ENCODE measurements at regions not wholly inside any gene's neighbourhood (a gene's known extent, or its start where the extent isn't known, plus 50 kb on each side); places are given as distances from the start of the nearest gene placed in this dataset.

DNA sequence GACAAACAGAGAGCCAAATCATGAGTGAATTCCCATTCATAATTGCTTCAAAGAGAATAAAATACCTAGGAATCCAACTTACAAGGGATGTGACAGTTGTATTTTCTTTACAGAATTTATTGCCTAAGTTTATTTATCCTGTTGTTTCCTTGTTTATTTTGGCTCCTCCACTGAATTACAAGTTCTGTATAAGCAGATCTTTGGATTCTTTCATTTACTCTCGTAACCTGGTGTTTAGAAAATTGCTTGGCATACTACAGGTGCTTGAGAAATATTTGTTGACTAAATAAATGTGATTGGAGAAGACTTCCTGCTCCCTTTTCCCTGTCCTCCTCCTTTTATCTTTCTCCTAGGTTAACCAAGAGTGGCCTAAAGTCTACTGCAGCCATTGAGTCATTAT is 455.6 kb downstream of the TMEM38B start:
- Histone ChIP-seq H3K4me1 (ENCODE audit: insufficient read depth, low read length) (no peaks in the 10 kb centered on the region), H3K27ac (ENCODE audit: low read length) (no peak overlapping the region), H3K36me3 (ENCODE audit: insufficient read depth, low read length) (no peaks in the 10 kb centered on the region), H3K79me2 (ENCODE audit: insufficient read depth, low read length) (no peaks in the 10 kb centered on the region), H3K9ac (ENCODE audit: low read depth, low read length) (no peak overlapping the region), H2AFZ (ENCODE audit: low read depth, low read length) (no peak overlapping the region), H3K27me3 (ENCODE audit: insufficient read depth, low read length, poor library complexity) (no peaks in the 10 kb centered on the region), H3K4me3 (ENCODE audit: low read depth in 1 of 2, low read length in 2 of 2) (no peak overlapping the region), H3K4me2 (ENCODE audit: insufficient read depth, low read length) (no peak overlapping the region), H3K9me3 (ENCODE audit: insufficient read depth, low read length, severe bottlenecking) (no peaks in the 10 kb centered on the region), H4K20me1 (ENCODE audit: insufficient read depth, low read length) (no peaks in the 10 kb centered on the region)
- ATAC-seq (ENCODE audit: insufficient read depth, low read depth) (no peak), DNase-seq (no peak)
- no peak for TF ChIP-seq CTCF (IDR thresholded peaks at IDR 0.05; ENCODE audit: borderline replicate concordance, extremely low read depth, low read length, poor library complexity, severe bottlenecking)
- TF ChIP-seq EZH2 (IDR thresholded peaks at IDR 0.05; ENCODE audit: borderline replicate concordance, low read depth, low read length, severe bottlenecking), result no peak

GRCh38 chr9:106156465-106156864 is 462.1 kb downstream of the TMEM38B start:
- ATAC-seq (ENCODE audit: insufficient read depth, low read depth), result no peak
- H2AFZ ChIP-seq (ENCODE audit: low read depth, low read length), result no peak overlapping the region
- TF ChIP-seq CTCF (IDR thresholded peaks at IDR 0.05; ENCODE audit: borderline replicate concordance, extremely low read depth, low read length, poor library complexity, severe bottlenecking) (no peak), EZH2 (IDR thresholded peaks at IDR 0.05; ENCODE audit: borderline replicate concordance, low read depth, low read length, severe bottlenecking) (no peak)
- no peak overlapping the region for H3K4me3 ChIP-seq (ENCODE audit: low read depth in 1 of 2, low read length in 2 of 2)
- no peaks in the 10 kb centered on the region for H3K36me3 ChIP-seq (ENCODE audit: insufficient read depth, low read length)
- H3K27ac ChIP-seq (ENCODE audit: low read length), result no peak overlapping the region
- no peaks in the 10 kb centered on the region for H3K27me3 ChIP-seq (ENCODE audit: insufficient read depth, low read length, poor library complexity)
- H4K20me1 ChIP-seq (ENCODE audit: insufficient read depth, low read length), result no peaks in the 10 kb centered on the region
- no peak overlapping the region for H3K4me2 ChIP-seq (ENCODE audit: insufficient read depth, low read length)
- H3K9me3 ChIP-seq (ENCODE audit: insufficient read depth, low read length, severe bottlenecking), result no peaks in the 10 kb centered on the region
- H3K9ac ChIP-seq (ENCODE audit: low read depth, low read length), result no peak overlapping the region
- no peaks in the 10 kb centered on the region for H3K4me1 ChIP-seq (ENCODE audit: insufficient read depth, low read length)
- no peaks in the 10 kb centered on the region for H3K79me2 ChIP-seq (ENCODE audit: insufficient read depth, low read length)
- no peak for DNase-seq

- Histone ChIP-seq H3K9me3 (ENCODE audit: insufficient read depth, low read length, severe bottlenecking) (no peaks in the 10 kb centered on the region), H3K4me2 (ENCODE audit: insufficient read depth, low read length) (no peak overlapping the region), H3K4me1 (ENCODE audit: insufficient read depth, low read length) (no peaks in the 10 kb centered on the region), H2AFZ (ENCODE audit: low read depth, low read length) (no peak overlapping the region), H4K20me1 (ENCODE audit: insufficient read depth, low read length) (no peaks in the 10 kb centered on the region), H3K36me3 (ENCODE audit: insufficient read depth, low read length) (no peaks in the 10 kb centered on the region), H3K4me3 (ENCODE audit: low read depth in 1 of 2, low read length in 2 of 2) (no peak overlapping the region), H3K27ac (ENCODE audit: low read length) (no peak overlapping the region), H3K27me3 (ENCODE audit: insufficient read depth, low read length, poor library complexity) (no peaks in the 10 kb centered on the region), H3K79me2 (ENCODE audit: insufficient read depth, low read length) (no peaks in the 10 kb centered on the region), H3K9ac (ENCODE audit: low read depth, low read length) (no peak overlapping the region)
- no peak for TF ChIP-seq CTCF (IDR thresholded peaks at IDR 0.05; ENCODE audit: borderline replicate concordance, extremely low read depth, low read length, poor library complexity, severe bottlenecking)
- TF ChIP-seq EZH2 (IDR thresholded peaks at IDR 0.05; ENCODE audit: borderline replicate concordance, low read depth, low read length, severe bottlenecking), result no peak
- no peak for DNase-seq
- no peak for ATAC-seq (ENCODE audit: insufficient read depth, low read depth)
Observed at GRCh38 chr9:106172265-106172664, 477.9 kb downstream of the TMEM38B start.

- ATAC-seq (ENCODE audit: insufficient read depth, low read depth), result no peak
- no peak overlapping the region for H3K9ac ChIP-seq (ENCODE audit: low read depth, low read length)
Observed at GRCh38 chr9:106174346-106174745, 480.0 kb downstream of the TMEM38B start.

More at GRCh38 chr9:106174346-106174745, 480.0 kb downstream of the TMEM38B start:
- DNase-seq, result no peak
- no peaks in the 10 kb centered on the region for H3K9me3 ChIP-seq (ENCODE audit: insufficient read depth, low read length, severe bottlenecking)
- no peaks in the 10 kb centered on the region for H3K79me2 ChIP-seq (ENCODE audit: insufficient read depth, low read length)
- no peak overlapping the region for H2AFZ ChIP-seq (ENCODE audit: low read depth, low read length)
- no peaks in the 10 kb centered on the region for H4K20me1 ChIP-seq (ENCODE audit: insufficient read depth, low read length)
- H3K36me3 ChIP-seq (ENCODE audit: insufficient read depth, low read length), result no peaks in the 10 kb centered on the region
- no peak overlapping the region for H3K4me3 ChIP-seq (ENCODE audit: low read depth in 1 of 2, low read length in 2 of 2)
- H3K4me2 ChIP-seq (ENCODE audit: insufficient read depth, low read length), result no peak overlapping the region
- no peaks in the 10 kb centered on the region for H3K27me3 ChIP-seq (ENCODE audit: insufficient read depth, low read length, poor library complexity)
- TF ChIP-seq CTCF (IDR thresholded peaks at IDR 0.05; ENCODE audit: borderline replicate concordance, extremely low read depth, low read length, poor library complexity, severe bottlenecking) (no peak), EZH2 (IDR thresholded peaks at IDR 0.05; ENCODE audit: borderline replicate concordance, low read depth, low read length, severe bottlenecking) (no peak)
- no peak overlapping the region for H3K27ac ChIP-seq (ENCODE audit: low read length)
- H3K4me1 ChIP-seq (ENCODE audit: insufficient read depth, low read length), result no peaks in the 10 kb centered on the region

All from DND-41 (cell line).